HFF-Myc (cell line): ENCODE measurements at regions not wholly inside any gene's neighbourhood (a gene's known extent, or its start where the extent isn't known, plus 50 kb on each side); places are given as distances from the start of the nearest gene placed in this dataset.

Source experiments
- DNase-seq: peaks from one replicate; pipeline ENCODE4 v3.0.0-alpha.2; 2011; ENCODE audit warnings: low read depth; ENCODE audit errors: extremely low read depth
- H3K4me3 ChIP-seq: replicated peaks from 2 replicates; pipeline ENCODE4 v1.5.1; 2011; ENCODE audit warnings: low read depth, mild to moderate bottlenecking, control low read depth, low read length
- TF ChIP-seq, protein P1 (sequence below): IDR thresholded peaks from 2 replicates; pipeline ENCODE4 v1.5.1; 2012; ENCODE audit warnings: mild to moderate bottlenecking, low read depth, low read length, control low read depth; ENCODE audit errors: missing control alignments

DNA sequence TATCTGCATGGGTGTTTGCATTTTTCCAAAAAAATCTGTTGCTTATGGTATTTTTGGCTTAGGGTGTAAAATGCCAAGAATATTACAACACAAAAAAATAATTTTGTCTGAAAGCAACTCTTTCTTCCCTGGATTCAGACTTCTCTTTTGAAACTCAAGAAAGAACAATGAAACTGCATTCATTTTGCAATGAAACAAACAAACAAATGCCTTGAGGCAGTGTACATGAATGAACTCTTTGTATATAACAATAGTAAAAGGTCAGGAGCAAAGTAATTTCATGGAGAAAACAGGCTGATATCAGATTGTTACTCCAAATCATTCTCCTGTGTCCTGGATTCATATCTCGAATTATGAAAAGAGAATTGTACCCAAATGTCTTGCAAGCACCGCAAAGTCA lies 301.6 kb upstream of the CDH20 start:
- no peak for DNase-seq
- TF ChIP-seq, protein P1, sequence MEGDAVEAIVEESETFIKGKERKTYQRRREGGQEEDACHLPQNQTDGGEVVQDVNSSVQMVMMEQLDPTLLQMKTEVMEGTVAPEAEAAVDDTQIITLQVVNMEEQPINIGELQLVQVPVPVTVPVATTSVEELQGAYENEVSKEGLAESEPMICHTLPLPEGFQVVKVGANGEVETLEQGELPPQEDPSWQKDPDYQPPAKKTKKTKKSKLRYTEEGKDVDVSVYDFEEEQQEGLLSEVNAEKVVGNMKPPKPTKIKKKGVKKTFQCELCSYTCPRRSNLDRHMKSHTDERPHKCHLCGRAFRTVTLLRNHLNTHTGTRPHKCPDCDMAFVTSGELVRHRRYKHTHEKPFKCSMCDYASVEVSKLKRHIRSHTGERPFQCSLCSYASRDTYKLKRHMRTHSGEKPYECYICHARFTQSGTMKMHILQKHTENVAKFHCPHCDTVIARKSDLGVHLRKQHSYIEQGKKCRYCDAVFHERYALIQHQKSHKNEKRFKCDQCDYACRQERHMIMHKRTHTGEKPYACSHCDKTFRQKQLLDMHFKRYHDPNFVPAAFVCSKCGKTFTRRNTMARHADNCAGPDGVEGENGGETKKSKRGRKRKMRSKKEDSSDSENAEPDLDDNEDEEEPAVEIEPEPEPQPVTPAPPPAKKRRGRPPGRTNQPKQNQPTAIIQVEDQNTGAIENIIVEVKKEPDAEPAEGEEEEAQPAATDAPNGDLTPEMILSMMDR = no peak
- H3K4me3 ChIP-seq = no peak overlapping the region

DNA sequence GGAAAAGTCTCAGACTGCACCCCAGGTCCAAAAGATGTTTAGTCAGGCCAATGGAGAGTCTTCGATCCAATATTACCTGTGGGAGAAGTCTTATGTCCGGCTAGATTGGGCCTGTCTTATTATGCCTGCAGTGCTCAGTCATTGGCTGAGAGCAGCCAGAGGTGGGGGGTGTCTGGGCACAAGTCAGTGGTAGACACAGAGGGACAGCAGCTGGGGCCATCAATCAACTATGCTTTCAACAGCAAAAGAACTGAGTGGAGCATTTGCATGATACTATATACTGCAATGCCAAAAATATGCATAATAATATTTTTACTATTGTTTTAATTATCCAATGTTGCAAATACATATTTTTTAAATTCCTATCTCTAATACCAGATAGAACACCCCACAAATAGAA lies 298.6 kb upstream of the CDH20 start:
- TF ChIP-seq, protein P1 = no peak
- DNase-seq = no peak
- no peak overlapping the region for H3K4me3 ChIP-seq

- no peak for DNase-seq
- H3K4me3 ChIP-seq = no peak overlapping the region
- TF ChIP-seq, protein P1 = no peak
Measured at GRCh38 chr18:61039251-61039650, 294.0 kb upstream of the CDH20 start.

DNA sequence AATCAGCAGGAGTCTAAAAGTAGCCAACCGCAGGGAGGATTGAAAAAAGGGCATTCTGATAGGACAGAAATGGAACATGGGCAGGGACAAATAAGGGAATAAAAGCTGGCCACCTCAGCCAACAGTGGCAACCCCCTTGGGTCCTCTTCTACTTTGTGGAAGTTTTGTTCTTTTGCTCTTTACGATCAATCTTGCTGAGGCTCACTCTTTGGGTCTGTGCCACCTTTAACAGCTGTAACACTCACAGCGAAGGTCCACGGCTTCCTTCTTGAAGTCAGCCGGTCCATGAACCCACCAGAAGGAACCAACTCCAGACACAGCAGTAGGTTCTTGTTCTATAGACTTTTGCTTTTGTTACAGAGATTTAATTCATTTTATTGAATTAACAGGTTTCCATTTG lies 285.4 kb upstream of the CDH20 start:
- H3K4me3 ChIP-seq = no peak overlapping the region
- no peak for DNase-seq
- TF ChIP-seq, protein P1 = no peak

- no peak for DNase-seq
- TF ChIP-seq, protein P1 = no peak
- H3K4me3 ChIP-seq = no peak overlapping the region
Measured at GRCh38 chr18:61057443-61057842, 275.8 kb upstream of the CDH20 start.

GRCh38 chr18:61062258-61062657 lies 271.0 kb upstream of the CDH20 start:
- H3K4me3 ChIP-seq = no peak overlapping the region
- TF ChIP-seq, protein P1 = no peak
- DNase-seq = no peak

- TF ChIP-seq, protein P1 = no peak
- DNase-seq = no peak
Measured at GRCh38 chr18:61064911-61065310, 268.3 kb upstream of the CDH20 start.

More at GRCh38 chr18:61064911-61065310, 268.3 kb upstream of the CDH20 start:
- H3K4me3 ChIP-seq = no peak overlapping the region
